H1 (cell line): ENCODE measurements at regions not wholly inside any gene's neighbourhood (a gene's known extent, or its start where the extent isn't known, plus 50 kb on each side); places are given as distances from the start of the nearest gene placed in this dataset.
A peak's percentile ranks its signal among the peaks of the same experiment; 100 is the strongest.

ENCODE experiments used
- CTCF ChIA-PET: fragments of 300-600 bp; sonication (Branson Sonifier 250); formaldehyde crosslinking; loops from one replicate; lab custom pipeline; 2021; ENCODE audit not compliant: partially characterized antibody; lab: Charles Lee
- POLR2A ChIA-PET: fragments of 300-600 bp; sonication (Branson Sonifier 250); formaldehyde crosslinking; loops from one replicate; lab custom pipeline; 2021; ENCODE audit warnings: inconsistent platforms; ENCODE audit not compliant: partially characterized antibody; lab: Charles Lee
- DNase-seq, 2 experiments: peaks; one replicate each; pipeline versions ENCODE4 v3.0.0 to v3.0.0-alpha.2; 2010 to 2022; ENCODE audit warnings: low spot score in 2 of 2, low read depth in 1 of 2, mixed read lengths in 1 of 2
- FAIRE-seq: peaks from 2 replicates; lab custom pipeline; 2011; peaks lifted over from hg19 to GRCh38; lab: Jason Lieb, UNC
- H2AFZ ChIP-seq: 2 replicates; pipeline ENCODE4 v1.8.1; 2012; ENCODE audit warnings: low read length, inconsistent platforms
- H2AK5ac ChIP-seq: 2 replicates; pipeline ENCODE4 v1.6.1; 2013; ENCODE audit warnings: low read depth, low read length
- H2BK120ac ChIP-seq: replicated peaks from 2 replicates; pipeline ENCODE3; 2013; ENCODE audit warnings: low read depth, low read length, inconsistent platforms
- H2BK12ac ChIP-seq: 2 replicates; pipeline ENCODE4 v1.6.1; 2013; ENCODE audit warnings: low read depth, low read length
- H2BK15ac ChIP-seq: 2 replicates; pipeline ENCODE4 v1.6.1; 2013; ENCODE audit warnings: low read length
- H2BK20ac ChIP-seq: 2 replicates; pipeline ENCODE4 v1.6.1; 2013; ENCODE audit warnings: low read length
- H2BK5ac ChIP-seq: 2 replicates; pipeline ENCODE4 v1.6.1; 2013; ENCODE audit warnings: low read depth, low read length
- H3K14ac ChIP-seq: 2 replicates; pipeline ENCODE4 v1.6.1; 2013; ENCODE audit warnings: inconsistent platforms; ENCODE audit not compliant: insufficient read length
- H3K18ac ChIP-seq: 2 replicates; pipeline ENCODE4 v1.6.1; 2013; ENCODE audit warnings: low read length; ENCODE audit errors: extremely low read depth
- H3K23ac ChIP-seq: 2 replicates; pipeline ENCODE4 v1.6.1; 2013; ENCODE audit warnings: inconsistent platforms; ENCODE audit not compliant: insufficient read length
- H3K23me2 ChIP-seq: 2 replicates; pipeline ENCODE4 v1.6.1; 2013; ENCODE audit warnings: low read depth, low read length
- H3K27ac ChIP-seq: 2 replicates; pipeline ENCODE4 v1.6.1; 2011; ENCODE audit warnings: low read depth, low read length, inconsistent platforms
- H3K27me3 ChIP-seq, 4 experiments: replicated peaks in 1 of 4; 1 replicate in 1 of 4; 2 replicates in 3 of 4; pipeline versions ENCODE4 v1.6.1 to v1.8.1; 2011 to 2013; ENCODE audit warnings: low read length in 3 of 4, mild to moderate bottlenecking in 3 of 4, inconsistent platforms in 2 of 4, mixed read lengths in 2 of 4, moderate library complexity in 1 of 4; ENCODE audit not compliant: control insufficient read depth in 3 of 4, insufficient read depth in 3 of 4; ENCODE audit errors: extremely low read depth in 1 of 4
- H3K36me3 ChIP-seq, 4 experiments: 2 replicates each; pipeline versions ENCODE4 v1.6.1 to v1.8.1; 2011 to 2013; ENCODE audit warnings: mild to moderate bottlenecking in 4 of 4, low read length in 3 of 4, moderate library complexity in 2 of 4, control low read depth in 1 of 4, inconsistent platforms in 1 of 4; ENCODE audit not compliant: insufficient read depth in 4 of 4, control insufficient read depth in 2 of 4
- H3K4ac ChIP-seq: replicated peaks from 2 replicates; pipeline ENCODE3; 2013; ENCODE audit warnings: low read length, low read depth, mixed read lengths, inconsistent platforms; ENCODE audit not compliant: insufficient read length
- H3K4me1 ChIP-seq, 4 experiments: replicated peaks in 1 of 4; 1 replicate in 1 of 4; 2 replicates in 3 of 4; pipeline versions ENCODE4 v1.6.1 to v1.8.1; 2011 to 2013; ENCODE audit warnings: low read length in 3 of 4, inconsistent platforms in 2 of 4, mixed read lengths in 1 of 4; ENCODE audit not compliant: insufficient read depth in 4 of 4, control insufficient read depth in 3 of 4
- H3K4me2 ChIP-seq, 2 experiments: 2 replicates each; pipeline versions ENCODE4 v1.6.1 to v1.8.1; 2011 to 2013; ENCODE audit warnings: low read depth in 2 of 2, low read length in 2 of 2, control low read depth in 1 of 2, inconsistent platforms in 1 of 2, mild to moderate bottlenecking in 1 of 2; ENCODE audit not compliant: insufficient read depth in 1 of 2
- H3K4me3 ChIP-seq, 4 experiments: fragments of 200-600, 300-600 bp in 1 of 4; sonication (generic), shearing (Covaris generic), sonication (Bioruptor Twin) in 1 of 4; 2 replicates each; pipeline versions ENCODE4 v1.5.1 to v1.8.1; 2011 to 2016; ENCODE audit warnings: low read length in 4 of 4, low read depth in 3 of 4, control low read depth in 2 of 4, inconsistent platforms in 2 of 4, mild to moderate bottlenecking in 2 of 4, mixed read lengths in 1 of 4, moderate library complexity in 1 of 4; ENCODE audit not compliant: insufficient read depth in 2 of 4; ENCODE audit errors: extremely low read depth in 1 of 4
- H3K56ac ChIP-seq: replicated peaks from 2 replicates; pipeline ENCODE3; 2013; ENCODE audit warnings: low read depth, mild to moderate bottlenecking, mixed read lengths, low read length, inconsistent platforms; ENCODE audit not compliant: insufficient read length
- H3K79me1 ChIP-seq: 2 replicates; pipeline ENCODE4 v1.6.1; 2013; ENCODE audit warnings: low read depth, low read length, control low read depth
- H3K79me2 ChIP-seq, 2 experiments: 2 replicates each; pipeline versions ENCODE4 v1.6.1 to v1.8.1; 2012 to 2013; ENCODE audit warnings: low read length in 2 of 2, mild to moderate bottlenecking in 2 of 2, inconsistent platforms in 1 of 2; ENCODE audit not compliant: insufficient read depth in 2 of 2, control insufficient read depth in 1 of 2
- H3K9ac ChIP-seq, 4 experiments: replicated peaks in 1 of 4; 1 replicate in 1 of 4; 2 replicates in 3 of 4; pipeline versions ENCODE4 v1.6.1 to v1.8.1; 2011 to 2013; ENCODE audit warnings: low read depth in 3 of 4, low read length in 3 of 4, control low read depth in 2 of 4, mild to moderate bottlenecking in 2 of 4, moderate library complexity in 2 of 4, inconsistent platforms in 1 of 4; ENCODE audit errors: extremely low read depth in 1 of 4
- H3K9me3 ChIP-seq, 2 experiments: 2 replicates each; pipeline versions ENCODE4 v1.6.1 to v1.8.1; 2012 to 2013; ENCODE audit warnings: mild to moderate bottlenecking in 2 of 2, moderate library complexity in 2 of 2, control low read depth in 1 of 2, inconsistent platforms in 1 of 2, low read depth in 1 of 2, low read length in 1 of 2, mixed read lengths in 1 of 2; ENCODE audit not compliant: insufficient read depth in 2 of 2
- H4K20me1 ChIP-seq, 2 experiments: replicated peaks in 1 of 2; 2 replicates each; pipeline versions ENCODE3 to v1.8.1; 2011 to 2013; ENCODE audit warnings: inconsistent platforms in 2 of 2, low read length in 2 of 2, mild to moderate bottlenecking in 1 of 2; ENCODE audit not compliant: insufficient read depth in 2 of 2, control insufficient read depth in 1 of 2
- H4K5ac ChIP-seq: 2 replicates; pipeline ENCODE4 v1.6.1; 2013; ENCODE audit warnings: low read length, low read depth, mixed read lengths, inconsistent platforms; ENCODE audit not compliant: insufficient read length
- H4K8ac ChIP-seq: 2 replicates; pipeline ENCODE4 v1.8.0; 2013; ENCODE audit warnings: mild to moderate bottlenecking, moderate library complexity, low read length, inconsistent platforms; ENCODE audit not compliant: insufficient read depth; ENCODE audit errors: extremely low read depth
- H4K91ac ChIP-seq: replicated peaks from 2 replicates; pipeline ENCODE3; 2013; ENCODE audit warnings: low read length, mixed read lengths, inconsistent platforms; ENCODE audit not compliant: insufficient read length
- CBX5 ChIP-seq: fragments of 300-800, 300-1000 bp; sonication (generic); IDR thresholded peaks from 2 replicates; pipeline ENCODE4 v1.7.1; 2016; ENCODE audit warnings: antibody characterized with exemption, low read length, low read depth
- CEBPB ChIP-seq: IDR thresholded peaks from 2 replicates; pipeline ENCODE4 v1.6.1; 2012; ENCODE audit warnings: low read depth, low read length
- CREB1 ChIP-seq: IDR thresholded peaks from 2 replicates; pipeline ENCODE4 v1.6.1; 2012; ENCODE audit warnings: inconsistent platforms
- JUN ChIP-seq: IDR thresholded peaks from 2 replicates; pipeline ENCODE4 v1.6.1; 2011; ENCODE audit warnings: low read depth, mild to moderate bottlenecking, improper control_type of control experiment, low read length
- NANOG ChIP-seq: IDR thresholded peaks from 2 replicates; pipeline ENCODE4 v1.6.1; 2011; ENCODE audit warnings: low read length, low read depth, mild to moderate bottlenecking, inconsistent platforms; ENCODE audit not compliant: insufficient read depth, poor library complexity, severe bottlenecking
- SIN3A ChIP-seq, 2 experiments: IDR thresholded peaks in 1 of 2; conservative IDR thresholded peaks in 1 of 2; 2 replicates each; pipeline ENCODE4 v1.6.1; 2011 to 2012; ENCODE audit warnings: low read length in 2 of 2, improper control_type of control experiment in 1 of 2, low read depth in 1 of 2, mild to moderate bottlenecking in 1 of 2
- SRF ChIP-seq: IDR thresholded peaks from 2 replicates; pipeline ENCODE4 v1.6.1; 2011; ENCODE audit warnings: mild to moderate bottlenecking, low read depth, low read length, moderate library complexity
- TAF1 ChIP-seq: IDR thresholded peaks from 2 replicates; pipeline ENCODE4 v1.6.1; 2011; ENCODE audit warnings: mild to moderate bottlenecking, low read depth, low read length
- WGBS, 2 experiments: shearing (Covaris generic) in 1 of 2; methylation state at CpG; one replicate each; pipeline versions ENCODE4 v1.1.6 to v1.1.7; 2013 to 2015; ENCODE audit warnings: low lambda C conversion rate in 2 of 2, mixed read lengths in 2 of 2, inconsistent platforms in 1 of 2, low coverage in 1 of 2, missing lambda C conversion rate in 1 of 2; ENCODE audit not compliant: insufficient replicate concordance in 2 of 2, insufficient coverage in 1 of 2, insufficient read length in 1 of 2; ENCODE audit errors: extremely low coverage in 1 of 2, missing lambda C conversion rate in 1 of 2; 5-methylcytosine and 5-hydroxymethylcytosine counted together

GRCh38 chr15:61712129-61712759 is 348.0 kb downstream of the VPS13C start:
- no peak overlapping the region for H2BK20ac ChIP-seq
- no peaks in the 10 kb centered on the region for H3K36me3 ChIP-seq
- H3K4me3 ChIP-seq = no peak overlapping the region
- no peak overlapping the region for H3K56ac ChIP-seq
- H2BK120ac ChIP-seq = no peak overlapping the region
- H3K9ac ChIP-seq = no peak overlapping the region
- H3K23ac ChIP-seq = no peak overlapping the region
- CTCF ChIA-PET = interaction anchor here (0.7 to 2.2 kb wide), 3 partner anchors 122 to 126 kb away, joined by 3 to 12 read pairs (median 3); no protein-coding TSS in a partner anchor
- WGBS, 2 experiments = 93% methylated on average over 4 of the region's 4 CpGs; no CpG with 5 or more reads in 1 of the 2 experiments
- no peak overlapping the region for H4K91ac ChIP-seq
- H3K14ac ChIP-seq = no peak overlapping the region
- no peak overlapping the region for H3K4me2 ChIP-seq
- 0 out of 2 replicates have a peak overlapping the region, but pooled peaks have one; percentile 1 for H2AFZ ChIP-seq
- H4K8ac ChIP-seq = no peak overlapping the region
- no peak overlapping the region for H3K27ac ChIP-seq
- FAIRE-seq = no peak
- no peak overlapping the region for H2BK5ac ChIP-seq
- no peak overlapping the region for H2AK5ac ChIP-seq
- no peaks in the 10 kb centered on the region for H3K4me1 ChIP-seq
- H3K27me3 ChIP-seq = no peaks in the 10 kb centered on the region
- POLR2A ChIA-PET = no interaction called here
- H3K9me3 ChIP-seq = no peaks in the 10 kb centered on the region
- H4K5ac ChIP-seq = no peak overlapping the region
- H3K4ac ChIP-seq = no peak overlapping the region
- H2BK12ac ChIP-seq = no peak overlapping the region
- H3K79me2 ChIP-seq = no peaks in the 10 kb centered on the region
- H4K20me1 ChIP-seq = no peaks in the 10 kb centered on the region
- no peak overlapping the region for H3K18ac ChIP-seq
- no peak for DNase-seq
- no peaks in the 10 kb centered on the region for H3K79me1 ChIP-seq
- TF ChIP-seq CBX5 (no peak), CREB1 (no peak), JUN (no peak), NANOG (no peak), CEBPB (no peak), SIN3A (conservative IDR thresholded peaks at IDR 0.05 in 1 of 2, IDR thresholded peaks at IDR 0.05 in 1 of 2; ENCODE audit: low read depth in 1 of 2, low read length in 2 of 2) (no peak), TAF1 (no peak), SRF (no peak)
- no peaks in the 10 kb centered on the region; the same call in 1 of the 2 replicates for H3K23me2 ChIP-seq
- H2BK15ac ChIP-seq = no peak overlapping the region
